ENCODE measurements at regions not wholly inside any gene's neighbourhood (a gene's known extent, or its start where the extent isn't known, plus 50 kb on each side); places are given as distances from the start of the nearest gene placed in this dataset.
"Not testable (repeated sequence)": the region's sequence is repeated elsewhere in the genome, so short reads cannot be mapped to it uniquely, and the experiment has no call there.

DNA sequence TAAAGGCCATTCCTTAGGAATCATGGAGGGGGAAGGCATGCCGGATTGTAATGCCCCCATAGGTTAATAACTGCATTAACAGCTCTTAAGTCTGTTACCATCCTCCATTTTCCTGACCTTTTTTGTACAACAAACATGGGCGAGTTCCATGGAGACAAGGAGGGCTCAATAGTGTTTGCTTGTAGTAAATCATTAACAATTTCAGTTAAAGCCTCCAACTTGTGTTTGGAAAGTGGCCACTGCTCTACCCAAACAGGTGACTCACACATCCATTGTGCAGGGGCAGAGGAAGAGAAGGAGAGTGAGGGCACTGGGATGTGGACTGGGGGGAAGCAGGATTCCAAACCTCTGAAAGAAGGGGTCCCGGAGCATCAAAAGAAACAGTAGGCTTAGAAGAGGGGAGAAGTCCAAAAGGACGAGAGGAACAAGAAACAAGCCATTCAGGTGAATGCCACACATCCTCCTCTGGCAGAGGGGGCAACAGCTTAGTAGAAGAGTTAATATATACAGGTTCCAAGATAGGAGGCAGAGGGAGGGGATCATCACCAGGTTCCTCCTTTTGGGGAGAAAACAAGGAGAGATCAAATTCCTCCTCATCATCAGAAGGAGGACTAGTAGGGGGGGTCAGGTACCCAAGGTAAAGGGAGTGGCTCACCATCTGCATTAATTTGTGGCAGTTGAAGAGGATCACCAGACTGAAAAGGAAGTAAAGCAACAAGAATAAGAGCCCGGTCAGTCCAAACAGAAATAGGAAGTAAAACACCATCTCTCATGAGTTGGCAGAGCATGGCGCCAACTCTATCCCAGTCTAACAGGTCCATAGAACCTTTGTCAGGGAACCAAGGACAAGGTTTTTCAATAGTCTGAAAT, 189.4 kb upstream of the RAI14 start:
- intact Hi-C loops (cut with DNase I) = loop anchor here (5.0 kb wide), 1 partner anchor 469 kb away; no protein-coding TSS in a partner anchor
- ATAC-seq; DNase-seq (ENCODE audit: missing footprints): not testable (repeated sequence)

DNA sequence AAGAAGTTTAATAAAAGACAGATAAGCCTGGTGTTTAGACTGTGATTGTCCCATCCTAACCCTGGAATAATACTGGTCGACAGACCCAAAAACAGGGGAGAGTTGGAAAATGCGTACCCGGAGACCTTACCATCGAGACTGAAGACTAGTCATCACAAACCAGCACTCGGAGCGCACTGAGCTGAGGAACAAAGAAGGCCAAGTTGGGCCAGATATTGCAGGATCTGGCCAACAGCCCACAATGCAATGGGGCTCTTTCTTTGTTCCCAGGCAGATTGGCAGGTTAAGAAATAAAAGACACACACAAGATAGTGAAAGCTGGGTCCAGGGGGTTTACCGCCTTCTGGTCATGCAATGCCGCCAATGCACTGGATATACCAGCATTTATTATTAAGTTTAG, 188.7 kb upstream of the RAI14 start:
- DNase-seq (ENCODE audit: missing footprints) (no peak), ATAC-seq (no peak)
- intact Hi-C loops (cut with DNase I) = loop anchor here (5.0 kb wide), 1 partner anchor 470 kb away; no protein-coding TSS in a partner anchor

DNA sequence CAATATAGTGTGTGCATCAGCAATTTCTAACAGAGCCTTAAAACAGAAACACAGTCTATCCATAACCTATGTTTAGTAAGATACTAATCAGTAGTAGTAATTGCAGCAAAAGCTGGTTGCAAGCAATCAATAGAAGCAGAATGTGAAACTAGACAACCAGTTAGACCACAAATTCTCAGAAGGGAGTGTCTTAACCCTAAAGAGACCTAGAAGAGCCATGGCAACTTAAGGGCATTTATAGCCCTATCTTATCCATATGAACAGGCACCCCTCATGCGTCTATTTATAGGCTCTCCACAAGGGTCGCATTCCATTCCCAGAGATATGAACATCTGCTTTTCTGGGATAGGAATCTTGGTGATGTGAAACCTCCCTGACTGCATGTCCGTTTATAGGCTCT, 188.1 kb upstream of the RAI14 start:
- not testable (repeated sequence) for ATAC-seq; DNase-seq (ENCODE audit: missing footprints)
- intact Hi-C loops (cut with DNase I) = loop anchor here (5.0 kb wide), 1 partner anchor 471 kb away; no protein-coding TSS in a partner anchor

DNA sequence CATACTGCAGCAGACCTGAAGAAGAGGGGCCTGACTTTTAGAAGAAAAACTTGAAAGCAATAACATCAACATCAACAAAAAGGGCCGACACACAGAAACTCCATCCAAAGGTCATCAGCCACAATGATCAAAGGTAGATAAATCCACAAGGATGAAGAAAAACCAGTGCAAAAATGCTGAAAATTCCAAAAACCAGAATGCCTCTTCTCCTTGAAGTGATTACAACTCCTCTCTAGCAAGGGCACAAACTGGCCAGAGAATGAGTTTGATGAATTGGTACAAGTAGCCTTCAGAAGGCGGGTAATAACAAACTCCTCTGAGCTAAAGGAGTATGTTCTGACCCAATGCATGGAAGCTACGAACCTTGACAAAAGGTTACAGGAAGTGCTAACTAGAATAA, 186.2 kb upstream of the RAI14 start:
- no peak for ATAC-seq
- DNase-seq (ENCODE audit: missing footprints) = no peak
- intact Hi-C loops (cut with DNase I) = loop anchor here (5.0 kb wide), 1 partner anchor 473 kb away; no protein-coding TSS in a partner anchor

DNA sequence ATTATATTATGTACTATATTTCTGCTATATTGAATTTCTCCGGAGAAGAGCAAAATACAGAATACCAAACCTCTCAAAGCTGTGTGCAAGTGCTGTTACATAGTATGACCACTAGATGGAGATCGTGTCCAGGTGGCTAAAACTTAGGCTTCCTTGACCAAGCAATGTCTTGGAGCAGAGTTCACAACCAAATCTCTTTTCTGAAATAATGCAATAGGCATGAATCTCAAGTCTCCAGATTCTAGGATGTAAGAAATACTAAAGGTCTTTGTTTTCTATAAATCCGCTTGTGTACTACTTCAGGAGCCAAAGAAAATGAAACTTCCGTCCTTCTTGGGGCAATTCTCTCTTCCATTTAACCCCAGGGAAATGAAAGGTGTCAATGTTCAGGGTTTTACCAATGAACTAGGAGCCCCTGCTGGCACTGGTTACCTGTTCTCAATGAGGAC, 181.5 kb upstream of the RAI14 start:
- peak; percentile 59 for ATAC-seq
- intact Hi-C loops (cut with DNase I) = no loop called here
- no peak for DNase-seq (ENCODE audit: missing footprints)

DNA sequence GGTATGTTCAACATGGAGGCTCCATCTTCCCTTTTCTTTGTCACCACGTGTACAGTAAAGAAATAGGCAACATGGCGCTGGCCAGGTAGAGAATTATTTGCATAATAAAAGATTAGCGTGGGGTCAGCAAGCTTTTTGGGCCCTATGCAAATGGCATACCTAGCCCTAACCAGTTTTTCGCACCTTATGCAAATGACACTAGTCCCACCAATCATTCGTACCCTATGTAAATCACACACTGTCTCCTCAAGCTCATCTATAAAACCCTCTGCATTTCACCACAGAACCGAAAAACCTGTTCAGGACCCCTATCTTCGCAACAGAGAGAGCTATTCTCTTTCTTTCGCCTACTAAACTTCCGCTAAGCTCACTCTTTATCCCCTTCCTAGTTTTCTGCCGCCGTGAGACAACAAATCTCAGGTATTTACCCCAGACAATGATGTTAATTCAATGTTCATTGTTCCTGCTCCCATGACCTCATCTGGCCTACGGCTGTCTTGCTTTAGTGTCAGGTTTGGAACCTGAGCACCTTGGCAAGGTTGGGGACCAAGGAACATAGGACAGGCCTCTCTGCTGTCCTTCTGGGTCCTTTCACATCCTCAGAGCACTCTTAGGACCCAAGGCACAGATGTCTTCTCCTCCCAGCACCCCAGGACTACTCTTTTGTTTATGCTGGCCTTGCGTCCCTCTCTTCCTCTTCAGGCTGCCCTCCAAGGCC, 180.7 kb upstream of the RAI14 start:
- no peak for ATAC-seq
- intact Hi-C loops (cut with DNase I) = no loop called here

DNA sequence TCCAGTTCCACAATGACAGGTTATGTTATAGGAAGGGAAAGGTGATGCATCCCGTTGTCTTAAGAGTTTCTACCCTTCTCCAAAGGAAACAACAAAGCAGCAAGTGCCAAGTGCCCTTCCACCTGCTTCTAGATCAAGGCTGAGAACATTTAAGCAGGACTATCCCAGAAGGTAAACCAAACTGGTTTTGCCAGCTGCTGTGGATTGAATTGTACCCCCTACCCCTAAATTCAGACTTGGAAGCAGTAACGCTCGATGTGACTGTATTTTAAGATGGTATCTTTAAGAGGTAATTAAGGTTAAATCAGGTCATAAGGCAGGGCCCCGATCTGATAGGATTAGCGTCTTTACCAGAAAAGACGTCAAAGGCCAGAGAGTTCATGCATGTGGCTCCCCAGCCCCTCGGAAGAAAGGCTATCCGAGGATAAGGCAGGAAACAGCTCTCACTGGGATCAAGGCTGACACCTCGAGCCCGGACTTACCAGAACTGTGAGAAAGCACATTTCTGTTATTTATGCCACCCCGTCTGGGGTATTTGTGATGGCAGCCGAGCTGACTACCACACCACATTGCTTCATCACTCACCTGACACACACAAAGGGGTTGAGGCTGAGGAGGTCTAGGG, 179.1 kb upstream of the RAI14 start:
- intact Hi-C loops (cut with DNase I) = no loop called here
- DNase-seq (ENCODE audit: missing footprints) = no peak
- no peak for ATAC-seq

More for the DNA sequence above, 180.7 kb upstream of the RAI14 start:
- no peak for DNase-seq (ENCODE audit: missing footprints)

DNA sequence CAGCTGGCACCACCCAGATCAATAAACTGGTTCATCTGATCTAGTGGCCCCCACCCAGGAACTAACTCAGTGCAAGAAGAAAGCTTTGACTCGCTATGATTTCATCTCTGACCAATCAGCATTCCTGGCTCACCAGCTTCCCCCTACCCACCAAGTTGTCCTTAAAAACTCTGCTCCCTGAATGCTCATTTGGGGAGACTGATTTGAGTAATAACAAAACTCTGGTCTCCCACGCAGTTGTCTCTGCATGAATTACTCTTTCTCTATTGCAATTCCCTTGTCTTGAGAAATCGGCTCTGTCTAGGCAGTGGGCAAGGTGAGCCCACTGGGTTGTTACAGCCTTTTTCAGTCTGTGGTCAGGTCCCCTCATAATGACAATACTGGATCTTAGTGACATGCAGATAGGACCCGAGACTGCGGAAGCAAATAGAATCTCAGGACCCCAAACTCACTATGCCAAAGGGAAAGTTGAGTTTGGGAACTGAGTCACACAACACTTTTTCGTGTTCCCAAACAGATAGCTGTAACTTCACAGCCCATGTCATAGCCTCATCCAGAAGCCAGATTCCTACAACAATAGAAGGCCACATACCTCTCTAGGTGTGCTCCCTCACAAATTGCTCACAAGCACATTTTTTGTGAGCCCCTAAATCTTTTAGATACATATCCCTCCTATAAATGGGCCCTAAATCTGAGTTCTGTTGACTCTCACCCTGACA, 175.2 kb upstream of the RAI14 start:
- ATAC-seq (no peak), DNase-seq (ENCODE audit: missing footprints) (no peak)
- intact Hi-C loops (cut with DNase I) = loop anchor here (5.0 to 10.0 kb wide), 2 partner anchors 524 to 701 kb away; no protein-coding TSS in a partner anchor

DNA sequence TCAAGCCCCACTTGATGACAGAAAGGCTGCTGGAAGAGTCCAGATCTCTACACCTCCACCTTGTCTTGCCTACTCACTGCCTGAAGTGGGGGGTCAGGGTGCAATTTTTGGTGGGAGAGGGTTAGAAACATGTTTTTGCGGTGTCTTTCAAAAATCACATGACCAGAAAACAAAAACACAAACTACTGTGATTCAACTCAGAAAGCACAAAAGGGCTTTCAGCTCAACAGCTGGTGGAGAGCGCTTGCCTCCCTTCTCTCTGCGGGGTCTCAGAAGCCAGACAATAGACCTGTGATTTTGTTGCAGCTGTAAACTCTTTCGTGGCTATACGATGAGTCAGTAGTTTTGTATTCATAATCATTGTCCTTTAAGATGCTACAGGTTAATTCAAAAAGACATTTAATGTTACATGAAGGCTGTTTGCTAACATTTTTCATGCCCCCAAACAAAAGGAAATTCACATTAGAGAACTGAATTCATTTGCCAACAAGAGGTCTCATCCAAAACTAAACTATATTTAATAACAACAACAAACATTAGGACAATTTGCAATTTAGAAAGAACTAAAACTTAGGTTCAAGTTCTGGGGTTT, 172.6 kb upstream of the RAI14 start:
- ATAC-seq = no peak
- intact Hi-C loops (cut with DNase I) = loop anchor here (5.0 to 10.0 kb wide), 2 partner anchors 521 to 699 kb away; no protein-coding TSS in a partner anchor

DNA sequence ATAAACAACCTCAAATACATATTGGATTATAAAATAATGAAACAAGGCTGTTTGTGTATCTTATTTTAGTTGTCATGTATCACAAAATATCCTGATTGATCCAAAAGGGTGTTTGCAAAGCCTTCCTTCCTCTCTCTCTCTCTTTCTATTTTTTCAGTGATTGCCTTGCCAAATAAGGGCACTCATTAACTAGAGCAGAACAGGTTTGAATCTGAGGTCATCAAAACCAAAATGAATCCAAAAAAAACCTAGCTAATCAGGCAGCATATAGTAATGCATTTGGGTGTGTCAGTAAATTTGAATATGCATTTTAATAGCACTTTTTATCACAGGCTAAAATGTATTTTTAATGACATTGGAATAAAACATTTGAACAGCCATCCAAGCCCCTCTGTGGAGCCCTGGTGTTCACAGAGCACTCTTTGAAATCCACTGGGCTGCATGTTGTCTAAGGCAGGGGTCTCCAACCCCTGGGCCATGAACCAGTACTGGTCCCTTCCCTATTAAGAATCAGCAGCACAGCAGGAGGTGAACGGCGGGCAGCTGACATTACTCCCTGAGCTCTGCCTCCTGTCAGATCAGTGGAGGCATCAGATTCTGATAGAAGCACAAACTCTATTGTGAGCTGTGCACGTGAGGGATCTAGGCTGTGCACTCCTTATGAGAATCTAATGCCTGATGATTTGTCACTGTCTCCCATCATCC, 171.8 kb upstream of the RAI14 start:
- intact Hi-C loops (cut with DNase I) = loop anchor here (5.0 to 10.0 kb wide), 2 partner anchors 520 to 698 kb away; no protein-coding TSS in a partner anchor
- no peak for ATAC-seq
- DNase-seq (ENCODE audit: missing footprints) = no peak

More for the DNA sequence above, 172.6 kb upstream of the RAI14 start:
- DNase-seq (ENCODE audit: missing footprints) = no peak

DNA sequence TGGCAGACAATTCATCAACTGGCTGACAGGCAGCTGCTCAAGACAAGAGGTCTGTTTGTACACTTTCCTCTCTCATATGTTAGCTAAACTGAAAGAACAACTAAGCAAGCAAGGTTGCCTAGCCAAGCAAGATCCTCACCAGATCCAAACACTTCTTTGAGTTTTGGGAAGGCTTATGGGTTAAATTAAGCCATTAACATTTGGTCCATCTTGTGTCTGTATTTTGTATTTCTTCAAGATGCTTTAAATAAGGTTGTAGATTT, 170.4 kb upstream of the RAI14 start:
- intact Hi-C loops (cut with DNase I) = loop anchor here (1.0 to 10.0 kb wide), 3 partner anchors 33 to 519 kb away; no protein-coding TSS in a partner anchor
- ATAC-seq (no peak), DNase-seq (ENCODE audit: missing footprints) (no peak)

DNA sequence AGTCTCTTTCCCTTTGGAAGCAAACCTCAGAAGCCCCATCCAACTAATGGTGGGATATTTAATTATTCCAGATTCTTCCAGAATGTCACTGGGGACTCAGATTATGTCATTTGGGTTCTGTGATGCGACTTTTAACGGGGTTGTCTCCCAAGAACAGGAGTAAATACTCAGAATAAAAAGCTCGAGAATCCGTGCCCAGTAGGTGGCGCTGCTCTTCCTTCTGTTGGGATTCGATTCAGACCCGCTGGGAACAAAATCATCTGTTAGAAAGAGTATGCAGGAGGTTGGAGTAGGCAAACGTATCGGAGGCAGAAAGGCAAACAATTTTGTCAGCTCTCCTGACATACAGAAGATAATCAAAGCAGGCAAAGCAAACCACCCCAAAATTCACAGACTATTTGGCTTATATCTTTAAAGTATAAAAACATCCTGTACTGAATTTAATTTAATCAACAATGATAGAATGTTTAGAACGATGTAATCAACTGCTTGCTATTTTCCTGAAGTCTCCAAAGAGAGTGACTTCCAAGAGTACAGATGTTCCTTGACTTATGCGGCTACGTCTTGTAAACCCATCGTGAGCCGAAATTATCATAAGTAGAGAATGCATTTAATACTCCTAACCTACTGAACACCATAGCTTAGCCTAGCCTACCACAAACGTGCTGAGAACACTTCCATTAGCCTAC, 169.8 kb upstream of the RAI14 start:
- ATAC-seq (peak; percentile 68), DNase-seq (ENCODE audit: missing footprints) (peak; percentile 73)
- intact Hi-C loops (cut with DNase I) = loop anchor here (2.0 to 10.0 kb wide), 2 partner anchors 32 to 518 kb away; no protein-coding TSS in a partner anchor

DNA sequence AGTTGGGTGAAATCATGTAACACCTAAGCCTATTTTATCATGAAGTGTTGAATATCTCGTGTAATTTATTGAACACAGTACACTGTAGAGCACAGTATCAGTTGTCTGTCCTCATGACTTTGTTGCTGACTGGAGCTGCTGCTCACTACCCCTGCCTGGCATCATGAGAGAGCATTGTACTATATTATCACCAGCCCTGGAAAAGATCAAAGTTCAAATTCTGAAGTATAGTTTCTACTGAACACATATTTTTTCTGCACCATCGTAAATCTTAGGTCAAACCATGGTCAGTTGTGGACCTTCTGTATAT, 169.3 kb upstream of the RAI14 start:
- ATAC-seq = peak; percentile 40
- no peak for DNase-seq (ENCODE audit: missing footprints)
- intact Hi-C loops (cut with DNase I) = loop anchor here (2.0 to 10.0 kb wide), 2 partner anchors 32 to 518 kb away; no protein-coding TSS in a partner anchor

DNA sequence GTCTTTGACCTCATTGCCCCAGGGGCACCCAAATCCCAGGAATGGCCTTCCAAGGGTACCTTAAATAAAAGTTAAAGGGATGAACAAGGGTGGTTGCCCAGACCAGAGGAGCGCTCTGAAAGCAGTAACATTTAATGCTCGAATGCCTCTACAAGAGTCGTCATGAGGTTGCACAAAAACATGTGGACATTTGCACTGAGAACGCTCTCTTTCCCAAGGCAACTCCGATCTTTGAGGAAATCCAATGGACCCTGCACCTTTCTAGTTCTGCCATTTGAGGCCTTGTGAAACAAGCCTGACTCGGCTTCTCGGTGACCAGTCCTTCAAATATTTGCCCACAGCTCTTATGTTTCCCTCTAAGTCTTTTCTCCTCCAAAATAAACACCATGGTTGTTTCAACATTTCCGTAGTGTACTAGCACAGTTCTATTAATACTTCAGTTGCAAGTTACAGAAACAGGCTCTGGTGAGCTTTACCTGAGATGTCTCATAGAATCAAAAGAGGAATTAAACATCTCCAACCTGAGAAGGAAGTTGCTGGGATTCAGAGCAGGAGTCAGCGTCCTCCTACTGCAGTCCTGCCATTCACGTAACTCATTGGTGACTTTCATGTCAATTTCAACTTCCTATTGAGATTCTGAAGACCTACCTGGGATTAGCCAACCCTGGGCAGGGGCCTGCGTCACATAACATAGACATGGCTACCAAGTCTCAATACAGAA, 168.8 kb upstream of the RAI14 start:
- ATAC-seq (no peak), DNase-seq (ENCODE audit: missing footprints) (no peak)
- intact Hi-C loops (cut with DNase I) = loop anchor here (2.0 to 10.0 kb wide), 2 partner anchors 31 to 517 kb away; no protein-coding TSS in a partner anchor

DNA sequence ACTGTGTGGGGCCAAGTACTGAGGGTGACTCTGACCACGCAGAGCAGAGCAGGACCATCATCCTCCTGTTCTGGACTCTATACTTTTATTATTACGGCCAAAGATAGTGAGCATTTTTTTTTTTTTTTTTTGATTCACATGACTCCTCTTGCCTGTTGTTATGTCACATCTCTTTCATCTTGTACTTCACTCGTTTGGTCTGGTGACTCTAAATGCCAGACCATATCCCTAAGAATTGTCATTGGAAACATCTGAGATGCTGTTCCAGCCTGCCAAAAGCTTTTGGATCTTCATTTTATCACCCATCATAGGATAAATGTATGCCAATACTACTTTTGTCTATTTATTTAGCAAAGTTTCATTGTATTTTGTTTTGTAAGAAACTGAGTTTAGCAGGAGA, 168.2 kb upstream of the RAI14 start:
- DNase-seq (ENCODE audit: missing footprints) (no peak), ATAC-seq (no peak)
- intact Hi-C loops (cut with DNase I) = loop anchor here (2.0 to 10.0 kb wide), 2 partner anchors 31 to 517 kb away; no protein-coding TSS in a partner anchor

DNA sequence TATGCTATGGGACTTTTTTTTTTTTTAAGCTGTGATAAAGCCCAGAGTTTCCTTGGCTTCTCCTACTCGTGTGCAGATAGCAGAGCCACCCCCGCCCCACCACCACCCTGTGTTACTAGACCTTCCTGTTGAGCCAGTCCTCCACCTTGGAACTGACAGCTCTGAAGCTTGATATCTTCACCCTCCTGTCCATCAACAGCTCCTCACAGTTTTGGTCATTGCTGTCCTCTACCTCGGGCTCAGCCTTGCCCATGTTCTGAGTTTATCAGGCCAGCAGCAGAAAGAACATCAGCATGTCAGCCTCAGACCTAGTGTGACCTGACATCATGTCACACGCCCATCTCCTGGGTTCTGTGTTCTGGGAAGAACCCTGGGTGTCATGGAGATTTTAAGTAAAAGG, 167.1 kb upstream of the RAI14 start:
- ATAC-seq (peak; percentile 59), DNase-seq (ENCODE audit: missing footprints) (no peak)
- intact Hi-C loops (cut with DNase I) = loop anchor here (10.0 kb wide), 1 partner anchor 516 kb away; no protein-coding TSS in a partner anchor
